ENCODE measurements at regions not wholly inside any gene's neighbourhood (a gene's known extent, or its start where the extent isn't known, plus 50 kb on each side); places are given as distances from the start of the nearest gene placed in this dataset.

GRCh38 chr2:62329797-62330196 is 133.9 kb downstream of the B3GNT2 start:
- TF ChIP-seq POLR2AphosphoS5 (IDR thresholded peaks at IDR 0.05; ENCODE audit: insufficient read depth in 1 of 2, low read depth in 1 of 2) (no peak), POLR2A (IDR thresholded peaks at IDR 0.05) (no peak), CTCF (IDR thresholded peaks at IDR 0.05) (no peak)
